Fibroblast of skin of right biceps (primary cell): ENCODE measurements at regions not wholly inside any gene's neighbourhood (a gene's known extent, or its start where the extent isn't known, plus 50 kb on each side); places are given as distances from the start of the nearest gene placed in this dataset.
"Not testable (repeated sequence)": the region's sequence is repeated elsewhere in the genome, so short reads cannot be mapped to it uniquely, and the experiment has no call there.

Experiments
- DNase-seq: peaks from one replicate; pipeline ENCODE4 v3.0.0-alpha.2; 2013

DNA sequence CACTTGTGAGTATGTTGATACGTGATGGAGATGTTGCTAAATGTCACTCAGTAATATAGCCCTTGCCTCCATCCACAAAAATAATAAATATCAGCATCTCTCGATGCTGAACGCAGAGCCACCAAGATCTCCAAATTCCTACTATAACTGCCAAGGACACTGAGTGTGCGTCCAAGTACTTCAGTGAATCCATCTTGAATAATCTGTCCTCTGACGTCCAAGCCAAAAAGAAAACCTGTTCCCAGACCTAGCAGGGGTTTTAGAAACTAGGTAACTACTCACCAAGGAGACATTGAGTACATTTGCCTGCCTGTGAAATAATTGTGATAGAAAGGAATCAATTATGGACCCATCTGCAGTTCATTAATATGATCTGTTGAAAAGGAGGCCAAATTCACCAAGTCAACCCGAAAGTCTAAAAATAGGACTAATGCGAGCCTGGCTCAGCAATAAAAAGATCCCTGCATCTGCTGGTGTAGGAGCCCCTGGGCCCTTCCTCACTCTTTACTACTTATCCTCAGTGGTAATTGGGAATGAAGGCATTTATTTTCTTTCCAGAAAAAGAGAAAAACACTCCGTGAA, 226.9 kb upstream of the IRF2BP2 start:
- DNase-seq = no peak

DNA sequence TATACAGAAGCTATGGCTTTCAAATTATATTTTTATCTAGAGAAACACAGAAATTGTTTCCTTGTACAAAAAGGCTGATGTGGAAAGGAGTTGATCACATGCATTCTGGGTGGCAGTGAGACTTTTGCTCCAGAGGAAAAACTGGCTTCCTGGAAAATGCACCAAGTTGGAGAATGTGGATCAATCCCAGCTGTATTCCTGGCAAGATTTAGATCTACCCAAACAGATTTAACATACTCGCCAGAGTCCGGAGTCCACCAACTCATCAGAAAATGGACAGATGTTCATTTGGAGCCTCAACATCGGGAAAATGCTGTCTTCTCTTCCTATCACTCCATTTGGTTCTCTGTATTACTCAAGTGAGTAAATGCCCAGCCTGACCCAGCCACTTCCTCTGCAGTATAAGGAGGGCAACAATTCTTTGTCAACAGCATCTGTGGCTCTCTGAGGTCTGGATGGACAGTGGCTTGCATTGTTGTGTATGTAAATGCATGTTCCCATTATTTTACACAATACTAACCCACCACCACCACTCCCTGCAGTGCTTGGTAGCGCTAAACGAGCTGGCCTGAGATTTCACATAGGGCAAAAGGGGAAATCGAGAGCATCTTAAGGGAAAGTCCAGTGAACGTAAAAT, 226.2 kb upstream of the IRF2BP2 start:
- no peak for DNase-seq

DNA sequence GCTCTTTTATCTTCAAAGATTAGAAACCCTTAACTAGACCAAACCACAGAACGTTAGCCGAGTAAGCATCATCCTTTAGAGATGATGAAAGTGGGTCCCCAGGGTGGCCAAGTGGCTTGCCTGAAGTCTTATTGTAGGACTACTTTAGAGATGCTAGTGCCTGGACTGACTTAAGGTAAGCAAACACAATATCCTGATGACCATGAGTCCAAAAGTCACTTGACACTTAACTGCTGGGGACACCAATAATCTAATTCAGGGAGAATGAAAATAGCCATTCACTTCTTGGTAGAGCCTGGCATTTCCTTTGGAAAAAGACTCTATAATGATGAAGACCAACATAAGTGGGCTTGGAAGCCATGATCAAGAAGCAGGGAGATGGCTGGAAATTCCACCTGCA, 225.3 kb upstream of the IRF2BP2 start:
- no peak for DNase-seq

DNA sequence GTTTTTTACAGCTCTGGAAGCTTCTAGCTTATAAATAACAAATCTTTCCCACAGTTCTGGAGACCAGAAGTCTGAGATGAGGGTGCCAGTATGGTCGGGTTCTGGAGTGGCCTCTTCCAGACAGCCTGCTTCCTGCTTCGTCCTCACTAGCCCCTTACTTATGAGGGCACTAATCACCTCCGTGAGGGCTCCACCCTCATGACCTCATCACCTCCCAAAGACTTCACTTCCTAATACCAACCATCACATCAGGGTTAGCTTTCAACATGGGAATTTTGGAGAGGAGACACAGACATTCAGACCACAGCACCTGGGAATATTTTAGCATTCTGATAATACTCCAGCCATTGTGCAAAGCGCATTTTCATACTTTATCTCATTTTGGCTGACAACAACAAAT, 223.7 kb upstream of the IRF2BP2 start:
- no peak for DNase-seq

DNA sequence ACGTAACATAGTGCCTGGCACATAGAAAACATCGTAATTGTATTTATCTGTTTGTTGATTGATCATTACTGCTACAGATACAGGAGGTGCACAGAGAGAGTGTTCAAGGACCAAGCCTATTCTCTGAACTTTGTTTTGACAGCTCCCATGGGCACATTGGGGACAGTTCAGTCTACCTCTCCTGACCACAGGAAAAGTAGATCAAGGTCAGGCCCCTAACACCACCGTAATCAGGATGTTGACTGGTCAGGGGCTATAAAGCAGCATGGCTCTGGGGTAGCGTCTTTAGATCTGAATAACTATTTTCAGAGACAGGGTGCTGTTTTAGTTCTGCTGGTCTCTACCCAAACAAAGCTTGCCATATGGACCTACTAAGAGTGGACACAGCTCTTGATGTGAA, 223.1 kb upstream of the IRF2BP2 start:
- no peak for DNase-seq

DNA sequence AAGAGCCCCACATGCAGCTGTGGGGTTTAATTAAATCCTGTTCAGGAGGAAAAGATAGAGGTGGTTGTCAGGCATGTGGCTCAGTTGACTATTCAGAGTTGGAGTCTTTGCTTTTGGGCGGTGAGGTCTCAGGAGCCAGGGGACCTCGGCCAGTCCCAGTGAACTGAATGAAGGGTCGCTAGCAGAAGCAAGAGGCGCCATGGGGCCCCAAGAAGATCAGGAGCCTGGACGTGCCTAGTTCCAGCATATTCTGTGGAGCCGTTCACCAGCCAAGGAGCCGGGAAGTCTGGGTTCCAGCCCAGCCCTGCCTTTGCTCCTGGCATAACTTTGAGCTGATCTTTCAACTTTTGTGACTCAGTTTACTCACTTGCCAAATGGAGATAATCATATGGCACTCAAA, 217.7 kb upstream of the IRF2BP2 start:
- no peak for DNase-seq

DNA sequence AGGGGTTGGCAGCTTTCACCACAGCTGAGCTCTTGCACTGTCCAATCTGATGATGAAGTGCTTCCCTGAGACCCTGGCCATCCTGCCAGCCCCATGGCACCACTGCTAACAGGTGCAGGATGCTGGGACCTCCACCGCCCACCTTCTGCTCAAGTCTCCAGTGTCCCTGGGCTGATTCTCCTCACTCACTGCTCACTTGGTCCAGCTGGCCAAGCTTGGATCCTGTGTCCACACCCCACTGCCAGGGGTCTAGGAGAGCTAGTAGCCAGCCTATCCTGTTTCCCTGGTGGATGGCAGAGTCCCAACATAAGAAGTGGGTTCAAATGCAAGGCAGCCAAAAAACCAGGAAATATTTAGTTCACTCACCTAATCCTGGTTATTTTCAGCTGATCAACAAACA, 217.2 kb upstream of the IRF2BP2 start:
- DNase-seq = no peak

DNA sequence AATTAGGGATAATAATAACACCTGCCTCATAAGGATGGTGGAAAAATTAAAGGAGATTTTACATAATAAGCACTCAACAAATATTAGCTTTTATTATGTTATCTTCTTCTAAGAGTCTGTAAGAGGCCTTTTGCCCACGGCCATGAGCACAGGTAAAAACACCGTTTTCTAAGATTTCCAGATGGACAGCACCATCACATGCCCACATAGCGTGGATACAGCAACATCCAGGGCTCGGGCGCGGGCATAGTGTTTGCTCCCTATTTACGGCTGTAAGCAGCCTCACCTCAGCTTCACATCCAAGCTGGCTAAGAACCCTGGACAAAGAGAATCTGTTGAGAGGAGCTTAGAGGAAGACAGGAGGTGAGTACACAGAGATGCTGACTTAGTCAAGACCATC, 216.4 kb upstream of the IRF2BP2 start:
- no peak for DNase-seq

DNA sequence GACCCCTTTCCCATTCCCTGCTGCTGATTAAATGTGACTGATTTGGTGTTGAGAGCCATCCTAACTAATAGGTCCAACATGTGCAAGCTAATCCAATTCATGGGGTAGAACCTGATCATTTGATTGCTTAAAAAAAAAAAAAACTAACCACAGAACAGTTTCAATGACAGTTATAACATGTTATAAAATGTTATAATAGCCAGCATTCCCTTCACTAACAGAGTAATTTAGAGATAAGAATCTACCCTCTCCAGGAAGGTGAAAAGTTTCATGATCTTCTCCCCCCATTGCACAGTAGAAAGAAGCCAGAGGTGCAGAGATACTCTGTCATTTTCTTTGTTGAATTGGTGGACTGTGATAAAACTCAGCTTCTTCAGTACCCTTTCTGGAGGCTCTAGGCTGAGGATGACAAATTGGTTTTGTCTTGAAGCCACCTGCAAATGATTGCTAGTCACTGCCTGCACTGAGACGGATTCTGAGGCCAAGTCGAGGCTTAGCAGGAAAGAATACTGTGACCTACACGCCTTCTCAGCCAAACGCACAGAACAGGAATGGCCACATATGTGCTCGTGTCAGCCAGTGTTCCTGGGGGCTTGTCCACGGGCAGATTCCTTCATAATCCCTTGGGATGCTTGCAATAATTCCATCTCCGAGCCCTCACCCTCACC, 215.7 kb upstream of the IRF2BP2 start:
- no peak for DNase-seq

DNA sequence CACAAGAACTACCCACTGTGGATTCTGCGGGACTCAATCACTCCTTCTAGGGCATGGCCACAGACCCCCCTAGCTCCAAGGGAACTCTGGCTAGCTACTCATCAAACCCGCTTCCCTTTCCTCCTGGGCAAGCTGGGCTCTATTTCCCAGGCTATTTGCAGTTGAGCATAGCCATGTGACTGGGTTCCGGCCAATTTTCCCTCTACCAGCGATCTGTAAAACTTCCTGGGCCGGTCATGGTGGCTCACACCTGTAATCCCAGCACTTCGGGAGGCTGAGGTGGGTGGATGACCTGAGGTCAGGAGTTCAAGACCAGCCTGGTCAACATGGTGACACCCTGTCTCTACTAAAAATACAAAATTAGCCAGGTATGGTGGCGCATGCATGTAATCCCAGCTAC, 214.9 kb upstream of the IRF2BP2 start:
- not testable (repeated sequence) for DNase-seq

DNA sequence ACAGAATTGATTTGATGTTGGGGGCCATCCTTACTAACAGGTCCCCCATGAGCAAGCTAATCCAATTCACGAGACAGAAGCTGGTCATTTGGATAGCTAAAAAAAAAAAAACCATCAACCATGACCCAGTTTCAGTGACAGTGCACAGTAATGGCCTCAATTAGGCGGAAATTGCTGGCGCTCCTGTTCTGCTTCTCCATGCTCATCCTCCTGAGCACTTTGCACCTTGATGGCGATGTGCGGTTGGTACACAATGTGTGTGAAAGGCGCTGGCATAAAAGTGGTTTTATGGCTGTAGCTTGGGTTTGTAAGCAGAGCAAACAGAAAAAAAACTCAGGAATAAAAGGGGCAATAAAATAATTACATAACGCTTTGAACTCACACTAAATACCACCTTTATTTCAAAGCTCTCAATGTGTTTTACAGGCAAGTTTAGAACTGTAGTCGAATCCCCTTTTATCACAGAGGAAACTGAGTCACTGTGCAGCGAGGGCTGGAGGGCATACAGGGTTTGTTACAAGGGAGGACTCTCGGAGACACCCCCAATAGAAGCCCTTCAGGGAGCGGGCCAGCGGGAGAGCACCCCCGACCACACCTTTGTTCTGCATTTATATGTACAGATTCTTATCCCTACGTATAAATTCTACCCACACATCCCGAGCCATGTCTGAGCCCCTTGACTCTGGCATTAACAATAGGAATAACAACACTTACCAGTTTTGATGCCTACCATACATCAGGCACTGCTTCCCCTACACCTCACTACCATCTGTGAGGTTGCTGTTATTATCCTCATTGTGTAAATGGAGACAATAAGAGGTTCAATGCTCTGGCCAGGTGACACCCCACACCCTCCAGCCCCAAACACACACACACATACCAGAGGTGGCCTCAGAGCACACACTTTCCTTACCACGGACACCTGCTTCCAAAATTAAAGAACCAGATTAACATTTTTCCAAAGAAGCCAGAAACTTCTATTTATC, 213.5 kb upstream of the IRF2BP2 start:
- no peak for DNase-seq

DNA sequence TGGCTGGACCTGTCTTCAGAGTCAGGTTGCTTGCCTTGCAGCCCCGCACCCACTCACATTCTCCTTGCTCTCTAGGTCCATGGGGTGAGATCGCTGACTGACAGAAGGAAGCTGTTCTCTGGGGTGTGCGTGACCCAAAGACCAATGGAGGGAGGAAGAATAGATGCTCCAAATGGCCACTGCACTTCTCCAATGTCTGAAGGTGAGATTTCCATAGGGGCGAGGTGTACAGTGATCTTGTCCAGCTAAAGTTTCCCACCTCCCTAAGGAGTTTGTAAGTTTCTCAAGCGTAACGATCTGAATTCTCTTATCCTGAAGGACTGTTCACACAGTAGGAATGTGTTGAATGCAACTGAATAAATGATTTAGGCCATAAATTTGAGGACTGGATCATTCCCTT, 211.9 kb upstream of the IRF2BP2 start:
- no peak for DNase-seq

DNA sequence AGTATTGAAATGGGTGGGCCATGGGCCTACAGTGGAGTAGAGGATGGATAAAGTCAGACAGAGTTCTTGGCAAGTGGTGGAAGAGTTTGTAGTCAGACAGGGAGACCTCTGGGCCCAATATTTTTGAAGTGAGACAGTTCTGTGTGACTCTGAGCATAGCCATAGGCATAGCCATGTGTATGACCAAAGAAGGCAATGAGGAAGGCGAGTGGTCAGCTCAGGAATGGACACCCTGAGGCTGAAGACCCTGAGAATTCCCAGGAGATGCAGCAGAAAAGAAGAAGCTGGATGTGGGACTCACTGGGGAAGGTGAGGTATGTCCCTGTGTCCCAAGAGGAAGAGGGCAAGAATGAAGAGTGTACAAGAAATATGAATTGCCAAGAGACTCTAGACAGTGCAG, 210.6 kb upstream of the IRF2BP2 start:
- DNase-seq = no peak

DNA sequence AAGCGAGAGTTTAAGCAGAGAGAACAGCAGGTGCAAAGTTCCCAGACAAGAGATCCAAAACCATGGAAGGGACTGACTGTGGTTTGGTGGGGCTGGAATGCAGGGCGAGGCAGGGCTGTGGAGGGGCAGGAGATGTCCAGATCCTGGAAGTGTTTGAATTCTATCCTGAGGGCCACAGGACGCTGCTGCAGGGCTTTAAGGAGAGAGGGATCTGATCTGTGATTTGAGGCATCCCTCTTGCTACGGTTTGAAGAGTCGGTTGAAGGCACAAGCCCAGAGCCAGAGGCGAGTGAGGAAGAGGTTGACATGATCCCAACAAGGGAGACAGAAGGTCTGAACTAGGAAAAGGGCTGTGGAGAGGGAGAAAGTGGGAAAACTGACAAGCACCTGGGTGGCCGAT, 209.9 kb upstream of the IRF2BP2 start:
- not testable (repeated sequence) for DNase-seq

DNA sequence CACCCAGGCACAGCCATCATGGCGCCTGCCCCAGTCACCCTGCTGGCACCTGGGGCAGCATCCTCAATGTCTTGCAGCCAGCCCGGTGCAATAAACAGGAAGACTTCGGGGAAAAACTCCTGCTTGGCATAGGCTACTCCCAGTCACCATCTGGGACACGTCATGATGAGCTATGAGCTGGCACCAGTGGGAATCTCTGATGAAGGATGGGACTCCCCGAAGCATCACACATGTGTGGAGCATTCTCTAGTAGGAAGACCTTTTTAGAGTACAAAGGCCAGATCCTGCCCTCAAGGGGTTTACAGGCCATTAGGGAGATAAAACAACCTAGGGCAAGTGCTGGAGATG, 208.0 kb upstream of the IRF2BP2 start:
- not testable (repeated sequence) for DNase-seq

DNA sequence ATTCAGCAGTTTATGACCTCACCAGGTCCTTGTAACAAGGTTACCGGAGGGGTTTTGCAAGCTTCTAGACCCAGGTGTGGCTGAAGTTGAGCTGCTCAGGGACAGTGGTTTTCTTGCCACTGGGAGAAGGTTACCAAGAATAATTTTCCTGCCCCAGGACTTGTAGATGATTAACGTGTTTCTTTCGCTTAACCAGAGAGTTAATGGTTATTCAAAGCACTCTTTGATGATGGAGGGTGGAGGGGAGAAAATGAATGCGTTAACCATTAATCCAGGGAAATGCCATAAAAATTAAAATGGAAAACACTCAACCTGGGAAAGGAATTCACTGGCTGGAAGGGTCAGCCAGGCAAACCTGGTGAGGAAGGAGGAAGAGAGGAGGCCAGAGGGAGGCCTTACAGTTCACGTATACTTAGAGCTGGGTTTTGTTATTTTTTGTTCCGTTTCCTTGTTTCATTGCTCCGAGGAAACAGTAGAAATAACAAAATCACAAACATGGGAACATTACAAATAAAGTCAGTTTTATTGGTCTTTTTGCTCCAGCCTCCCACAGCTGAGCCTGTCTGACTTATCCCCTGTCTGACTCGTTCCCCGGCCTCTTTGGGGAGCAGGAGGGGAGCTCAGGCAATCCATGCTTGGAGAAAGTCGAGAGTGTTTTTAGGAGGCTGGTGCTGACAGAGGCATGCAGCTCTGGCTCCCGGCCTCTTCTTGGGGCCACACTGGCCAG, 207.5 kb upstream of the IRF2BP2 start:
- DNase-seq = not testable (repeated sequence)

DNA sequence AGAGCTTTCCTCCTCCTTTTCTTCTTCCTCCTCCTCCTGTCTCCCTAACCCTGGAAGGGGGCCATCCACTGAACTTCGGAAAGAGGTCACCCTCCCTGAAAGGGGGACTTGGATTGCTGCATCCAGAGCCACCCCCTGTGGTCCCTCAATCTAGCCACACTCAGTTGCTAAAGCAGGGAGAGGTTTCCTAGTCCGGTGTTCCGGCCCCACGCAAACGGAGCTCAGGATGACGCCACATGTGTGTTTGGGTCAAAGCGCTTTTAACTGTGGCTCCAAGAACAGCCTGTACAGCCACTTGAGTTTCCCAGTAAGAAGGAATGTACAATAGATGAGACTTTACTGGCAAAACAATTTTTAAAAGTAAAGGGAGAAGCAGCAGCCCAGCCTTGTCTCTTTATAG, 206.9 kb upstream of the IRF2BP2 start:
- DNase-seq = not testable (repeated sequence)

DNA sequence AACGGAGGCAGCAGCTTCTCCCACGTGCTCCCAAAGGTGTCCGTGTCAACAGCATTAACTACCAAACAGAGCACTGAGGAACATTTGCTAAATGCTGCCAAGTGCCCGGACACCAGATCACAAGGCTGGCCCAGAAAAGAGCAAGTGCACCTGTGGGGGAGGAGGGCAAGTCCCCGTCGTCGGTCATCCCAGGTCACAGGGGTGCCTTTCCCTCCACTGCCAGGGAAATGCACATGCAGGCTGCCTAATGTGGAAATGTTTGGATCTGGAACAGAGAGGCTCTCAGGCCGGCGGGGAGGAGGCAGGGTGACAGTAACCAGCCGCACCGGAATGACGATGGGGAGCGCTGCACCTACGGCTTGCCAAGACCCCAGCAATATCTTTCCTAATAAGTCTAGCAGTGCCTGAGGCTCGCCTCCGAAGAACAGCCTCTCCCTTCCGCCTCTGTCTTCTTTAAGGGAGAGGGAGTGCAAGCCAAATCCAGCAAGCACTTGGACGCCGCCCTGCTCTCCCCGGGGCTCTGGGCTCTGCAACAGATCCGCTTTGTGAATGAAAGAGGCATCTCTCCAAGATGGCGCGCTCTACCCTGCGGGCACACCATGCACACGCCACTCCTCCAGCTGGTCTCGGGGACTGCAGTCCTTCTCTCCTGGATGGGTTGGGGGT, 206.3 kb upstream of the IRF2BP2 start:
- DNase-seq = not testable (repeated sequence)

DNA sequence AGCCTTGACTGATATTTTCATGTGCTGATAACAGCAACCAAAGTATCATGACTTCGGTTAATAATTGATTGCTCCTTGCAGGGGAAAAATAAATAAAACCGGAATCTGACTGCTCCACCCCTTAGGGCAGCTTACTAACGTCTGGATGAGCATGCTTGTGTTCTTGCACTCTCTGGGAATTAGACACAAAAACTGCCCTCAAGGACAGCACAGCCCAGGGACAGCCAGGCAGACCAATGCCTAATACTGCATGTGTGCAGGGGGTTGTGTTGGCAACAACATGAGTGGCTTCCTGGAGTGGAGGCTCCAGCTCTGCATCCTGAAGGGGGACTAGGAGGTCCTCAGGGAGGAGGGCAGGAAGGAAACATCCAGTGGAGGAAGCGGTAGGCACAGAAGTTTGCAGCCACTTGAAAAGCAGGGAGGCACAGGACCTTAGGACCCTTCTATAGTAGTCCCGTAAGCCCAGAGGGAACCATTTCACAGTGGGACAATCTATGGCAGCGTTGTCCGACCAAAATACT, 205.4 kb upstream of the IRF2BP2 start:
- DNase-seq = not testable (repeated sequence)

DNA sequence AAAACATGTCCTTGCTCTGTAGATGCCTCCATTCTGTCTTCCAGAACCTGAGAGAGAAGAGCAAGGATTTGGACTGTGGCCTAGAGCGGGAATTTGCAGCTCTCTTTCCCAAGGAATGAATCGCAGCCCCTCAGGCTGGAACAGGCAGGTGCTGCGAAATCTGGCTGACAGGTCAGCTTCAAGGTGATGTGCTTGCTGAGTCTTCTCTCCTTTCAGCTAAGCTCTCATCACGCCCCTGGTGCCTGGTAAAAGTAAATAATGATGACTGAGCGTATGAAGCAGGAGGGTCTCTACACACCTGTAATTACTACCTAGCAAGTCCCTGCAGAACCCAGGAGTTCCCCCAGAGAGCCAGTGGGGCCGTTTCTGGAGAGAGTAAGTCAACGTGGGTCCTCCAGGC, 204.3 kb upstream of the IRF2BP2 start:
- not testable (repeated sequence) for DNase-seq

DNA sequence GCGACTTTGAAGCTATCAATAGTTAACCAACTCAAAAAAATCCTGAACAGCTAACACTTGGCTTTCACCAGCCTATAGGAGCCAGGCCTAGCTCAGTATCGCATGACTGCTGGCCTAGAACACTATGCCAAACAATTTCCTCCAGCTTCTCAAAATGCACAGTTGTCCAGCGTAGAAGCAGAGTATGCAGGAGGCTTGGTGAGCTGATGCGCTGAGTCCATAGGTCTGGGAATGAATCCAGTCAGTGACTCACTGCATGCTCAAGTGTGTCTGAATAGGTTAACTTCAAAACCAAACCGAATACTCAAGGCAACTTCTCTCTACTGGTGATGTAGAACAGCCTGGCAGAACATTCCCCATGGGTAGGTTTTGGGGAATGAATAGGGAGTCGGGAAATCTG, 201.8 kb upstream of the IRF2BP2 start:
- DNase-seq = peak; percentile 93

DNA sequence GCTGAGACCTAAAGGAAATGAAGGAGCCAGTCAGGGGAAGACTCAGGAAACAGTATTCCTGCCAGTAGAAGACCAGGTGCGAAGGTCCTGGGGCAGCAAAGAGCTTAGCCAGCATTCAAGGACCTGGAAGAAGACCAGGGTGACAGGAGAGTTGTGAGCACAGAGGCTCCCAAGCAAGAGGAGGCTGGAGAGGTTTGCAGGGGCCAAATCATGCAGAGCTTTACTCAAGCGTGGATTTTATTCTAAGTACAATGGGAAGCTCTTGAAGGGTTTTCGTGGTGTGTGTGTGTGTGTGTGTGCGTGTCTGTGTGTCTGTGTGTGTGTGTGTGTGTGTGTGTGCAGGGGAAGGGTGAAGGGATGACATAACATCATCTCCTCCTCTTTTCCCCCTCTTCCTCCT, 200.7 kb upstream of the IRF2BP2 start:
- not testable (repeated sequence) for DNase-seq
